ENCODE measurements at regions not wholly inside any gene's neighbourhood (a gene's known extent, or its start where the extent isn't known, plus 50 kb on each side); places are given as distances from the start of the nearest gene placed in this dataset.

DNA sequence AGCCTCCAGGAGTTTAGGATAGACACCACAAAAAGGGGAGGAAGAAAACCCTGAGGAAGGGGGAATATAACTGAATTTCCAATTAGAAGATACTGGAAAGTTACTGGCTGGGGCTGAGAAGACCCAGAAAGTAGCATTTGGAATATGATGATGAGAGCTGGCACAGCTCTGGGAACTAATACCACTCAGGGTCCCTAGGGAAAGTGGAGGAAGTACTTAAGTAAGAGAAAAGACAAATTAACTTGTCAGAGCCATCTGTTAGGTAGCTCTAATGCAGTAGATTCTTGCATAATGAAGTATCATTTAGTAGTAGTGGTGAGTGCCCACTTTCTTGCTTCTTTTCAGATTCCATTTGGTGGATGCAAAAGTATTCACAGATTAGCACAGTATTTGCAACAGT lies 90.8 kb upstream of the TSPAN5 start:
- no peak overlapping the region for H3K27ac ChIP-seq
- TF ChIP-seq, protein P1, sequence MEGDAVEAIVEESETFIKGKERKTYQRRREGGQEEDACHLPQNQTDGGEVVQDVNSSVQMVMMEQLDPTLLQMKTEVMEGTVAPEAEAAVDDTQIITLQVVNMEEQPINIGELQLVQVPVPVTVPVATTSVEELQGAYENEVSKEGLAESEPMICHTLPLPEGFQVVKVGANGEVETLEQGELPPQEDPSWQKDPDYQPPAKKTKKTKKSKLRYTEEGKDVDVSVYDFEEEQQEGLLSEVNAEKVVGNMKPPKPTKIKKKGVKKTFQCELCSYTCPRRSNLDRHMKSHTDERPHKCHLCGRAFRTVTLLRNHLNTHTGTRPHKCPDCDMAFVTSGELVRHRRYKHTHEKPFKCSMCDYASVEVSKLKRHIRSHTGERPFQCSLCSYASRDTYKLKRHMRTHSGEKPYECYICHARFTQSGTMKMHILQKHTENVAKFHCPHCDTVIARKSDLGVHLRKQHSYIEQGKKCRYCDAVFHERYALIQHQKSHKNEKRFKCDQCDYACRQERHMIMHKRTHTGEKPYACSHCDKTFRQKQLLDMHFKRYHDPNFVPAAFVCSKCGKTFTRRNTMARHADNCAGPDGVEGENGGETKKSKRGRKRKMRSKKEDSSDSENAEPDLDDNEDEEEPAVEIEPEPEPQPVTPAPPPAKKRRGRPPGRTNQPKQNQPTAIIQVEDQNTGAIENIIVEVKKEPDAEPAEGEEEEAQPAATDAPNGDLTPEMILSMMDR (conservative IDR thresholded peaks at IDR 0.05; ENCODE audit: low read depth) = no peak
- CTCF ChIA-PET = interaction anchor here (1.0 kb wide), 1 partner anchor 15 kb away, joined by 3 read pairs; no protein-coding TSS in a partner anchor
- DNase-seq (ENCODE audit: low spot score) = no peak
- POLR2A ChIA-PET (ENCODE audit: low non-redundant PET) = no interaction called here

GRCh38 chr4:98748609-98749008 lies 90.2 kb upstream of the TSPAN5 start:
- TF ChIP-seq, protein P1 (conservative IDR thresholded peaks at IDR 0.05; ENCODE audit: low read depth) = no peak
- ChIA-PET CTCF (interaction anchor here (0.6 to 1.0 kb wide), 2 partner anchors 15 to 1114 kb away, joined by 3 read pairs; no protein-coding TSS in a partner anchor), POLR2A (ENCODE audit: low non-redundant PET) (no interaction called here)
- no peak for DNase-seq (ENCODE audit: low spot score)
- no peak overlapping the region for H3K27ac ChIP-seq

DNA sequence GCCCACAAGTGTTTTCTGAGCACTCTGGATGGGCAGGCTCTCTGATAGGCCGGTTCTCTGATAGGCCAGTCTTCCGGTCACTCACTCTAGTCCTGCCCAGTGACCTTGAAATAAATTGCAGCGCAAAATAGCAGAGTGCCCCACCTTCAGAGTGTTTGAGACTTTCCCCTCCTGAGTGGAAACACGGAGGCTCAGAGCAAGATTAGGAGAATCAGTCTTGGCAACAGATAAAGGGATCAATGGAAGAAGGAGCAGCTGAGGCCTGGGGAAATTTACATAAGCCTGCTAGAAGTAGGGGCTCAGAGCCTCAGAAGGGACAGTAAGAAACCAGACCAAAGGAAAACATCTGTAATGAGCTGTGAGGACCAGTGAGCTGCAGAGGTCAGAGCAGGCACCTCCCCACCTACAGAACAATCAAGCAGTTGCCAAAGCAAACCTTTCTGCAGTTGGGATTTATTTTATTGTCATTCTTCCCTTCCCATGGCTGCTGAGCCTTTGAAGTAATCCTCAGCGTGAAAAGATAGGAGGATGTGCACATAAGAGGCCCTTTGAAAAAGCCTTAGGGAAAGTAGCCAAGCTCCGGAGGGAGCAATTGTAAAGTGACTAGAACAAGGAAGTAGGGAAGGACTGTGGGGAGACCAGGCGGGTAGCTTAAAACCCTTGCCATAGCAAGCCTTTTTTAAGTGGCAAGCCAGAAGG lies 89.1 kb upstream of the TSPAN5 start:
- CTCF ChIA-PET = interaction anchor here (0.6 kb wide), 1 partner anchor 1115 kb away, joined by 3 read pairs; no protein-coding TSS in a partner anchor
- TF ChIP-seq, protein P1 (conservative IDR thresholded peaks at IDR 0.05; ENCODE audit: low read depth) = no peak
- no peak overlapping the region for H3K27ac ChIP-seq
- POLR2A ChIA-PET (ENCODE audit: low non-redundant PET) = no interaction called here
- no peak for DNase-seq (ENCODE audit: low spot score)

- ChIA-PET CTCF (no interaction called here), POLR2A (ENCODE audit: low non-redundant PET) (no interaction called here)
- no peak for DNase-seq (ENCODE audit: low spot score)
- H3K27ac ChIP-seq = no peak overlapping the region
- TF ChIP-seq, protein P1 (conservative IDR thresholded peaks at IDR 0.05; ENCODE audit: low read depth) = no peak
Measured at GRCh38 chr4:98746936-98747335, 88.5 kb upstream of the TSPAN5 start.

DNA sequence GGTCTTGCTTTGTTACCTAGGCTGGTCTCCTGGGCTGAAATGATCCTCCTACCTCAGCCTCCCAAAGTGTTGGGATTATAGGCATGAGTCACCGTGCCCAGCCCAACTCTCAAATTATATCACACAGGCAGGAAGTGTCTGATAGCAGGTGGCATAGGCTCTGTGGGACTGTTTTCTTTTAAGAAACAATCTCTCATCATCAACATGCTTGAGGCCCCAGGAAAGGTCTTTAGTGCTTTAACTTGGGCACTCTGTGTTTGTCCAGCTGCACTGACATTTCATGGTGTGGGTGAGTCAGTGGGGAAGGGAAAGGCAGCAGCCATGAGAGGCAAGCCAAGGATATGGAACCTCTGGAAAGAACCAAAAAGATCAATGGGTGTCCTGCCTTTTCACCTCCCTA lies 88.1 kb upstream of the TSPAN5 start:
- no peak for DNase-seq (ENCODE audit: low spot score)
- CTCF ChIA-PET = interaction anchor here (0.7 kb wide), 1 partner anchor 739 kb away, joined by 3 read pairs; no protein-coding TSS in a partner anchor
- POLR2A ChIA-PET (ENCODE audit: low non-redundant PET) = no interaction called here
- H3K27ac ChIP-seq = no peak overlapping the region
- TF ChIP-seq, protein P1 (conservative IDR thresholded peaks at IDR 0.05; ENCODE audit: low read depth) = no peak

GRCh38 chr4:98745366-98745765 lies 87.0 kb upstream of the TSPAN5 start:
- CTCF ChIA-PET = interaction anchor here (0.6 to 0.7 kb wide), 6 partner anchors 10 to 217 kb away, joined by 3 read pairs; no protein-coding TSS in a partner anchor
- DNase-seq (ENCODE audit: low spot score) = no peak
- TF ChIP-seq, protein P1 (conservative IDR thresholded peaks at IDR 0.05; ENCODE audit: low read depth) = no peak
- H3K27ac ChIP-seq = no peak overlapping the region
- POLR2A ChIA-PET (ENCODE audit: low non-redundant PET) = no interaction called here

Data from RWPE1 (cell line).